Esophagus muscularis mucosa (tissue), 4 donors: ENCODE measurements at regions not wholly inside any gene's neighbourhood (a gene's known extent, or its start where the extent isn't known, plus 50 kb on each side); places are given as distances from the start of the nearest gene placed in this dataset.

Experiments
- DNase-seq: peaks from one replicate; pipeline ENCODE4 v3.0.0-alpha.2; 2017; ENCODE audit errors: extremely low spot score
- H3K27ac ChIP-seq, 4 donors: fragments of 200-600 bp; sonication (generic); replicated peaks in 1 of 4; 1 replicate in 3 of 4; 2 replicates in 1 of 4; pipeline ENCODE4 v1.5.1; 2016 to 2019; ENCODE audit warnings: mild to moderate bottlenecking in 1 of 4
- H3K27me3 ChIP-seq, 4 donors: fragments of 200-600 bp; sonication (generic); one replicate each; pipeline versions ENCODE4 v1.5.1 to v1.6.0; 2016 to 2019
- H3K36me3 ChIP-seq, 4 donors: fragments of 200-600 bp; sonication (generic); one replicate each; pipeline ENCODE4 v1.5.1; 2016 to 2019
- H3K4me1 ChIP-seq, 4 donors: fragments of 200-600 bp; sonication (generic); one replicate each; pipeline ENCODE4 v1.5.1; 2016 to 2019
- H3K4me3 ChIP-seq, 4 donors: fragments of 200-600 bp; sonication (generic); 1 replicate in 2 of 4; 2 replicates in 2 of 4; pipeline ENCODE4 v1.5.1; 2016 to 2019; ENCODE audit warnings: mild to moderate bottlenecking in 4 of 4, moderate library complexity in 1 of 4
- H3K9me3 ChIP-seq, 4 donors: fragments of 200-600 bp; sonication (generic); 1 replicate in 3 of 4; 2 replicates in 1 of 4; pipeline ENCODE4 v1.5.1; 2016 to 2019
- CTCF ChIP-seq, 3 experiments: fragments of 200-600 bp in 2 of 3; fragments of 450-650 bp in 1 of 3; sonication (generic) in 2 of 3; IDR thresholded peaks; one replicate each; pipeline ENCODE4 v1.5.1; 2017 to 2019; ENCODE audit warnings: antibody characterized with exemption in 3 of 3, mild to moderate bottlenecking in 2 of 3, moderate library complexity in 1 of 3
- EP300 ChIP-seq: sonication (generic); formaldehyde crosslinking; IDR thresholded peaks from one replicate; pipeline ENCODE4 v1.6.1; 2017; ENCODE audit warnings: antibody characterized with exemption
- POLR2A ChIP-seq: fragments of 450-650 bp; IDR thresholded peaks from one replicate; pipeline ENCODE4 v1.6.1; 2017; ENCODE audit warnings: antibody characterized with exemption, moderate library complexity, mild to moderate bottlenecking, low read depth
- POLR2AphosphoS5 ChIP-seq, 2 donors: sonication (generic); formaldehyde crosslinking; IDR thresholded peaks; one replicate each; pipeline ENCODE4 v1.6.1; 2017; ENCODE audit warnings: antibody characterized with exemption in 2 of 2
- WGBS: methylation state at CpG from one replicate; pipeline ENCODE4 v1.1.5; 2018; 5-methylcytosine and 5-hydroxymethylcytosine counted together
- intact Hi-C: fragments of 100-400 bp; cut with DNase I; formaldehyde crosslinking; loops from one replicate; pipeline ENCODE4 v1.15.1; 2023

GRCh38 chr14:104362761-104363605 lies 216.6 kb upstream of the C14orf180 start:
- Histone ChIP-seq H3K27ac (no peak overlapping the region), H3K36me3 (no peaks in the 10 kb centered on the region), H3K27me3 (peaks cover 0 to 42% (median 0%) of the 10 kb centered on the region in 4 donors), H3K4me3 (no peak overlapping the region), H3K9me3 (peaks cover 0 to 7% (median 0%) of the 10 kb centered on the region in 4 donors), H3K4me1 (no peaks in the 10 kb centered on the region)
- intact Hi-C loops = no loop called here
- no peak for DNase-seq
- no peak for TF ChIP-seq CTCF (IDR thresholded peaks at IDR 0.05)
- TF ChIP-seq POLR2AphosphoS5 (IDR thresholded peaks at IDR 0.05) = no peak
- no peak for TF ChIP-seq POLR2A
- TF ChIP-seq EP300 = no peak
- WGBS = 91% methylated on average over 15 of the region's 19 CpGs

GRCh38 chr14:104363891-104364760 lies 215.4 kb upstream of the C14orf180 start:
- H3K36me3 ChIP-seq = no peaks in the 10 kb centered on the region
- H3K4me3 ChIP-seq = no peak overlapping the region
- intact Hi-C loops = no loop called here
- no peak for DNase-seq
- H3K27ac ChIP-seq = no peak overlapping the region
- WGBS = 66% methylated on average over 18 of the region's 20 CpGs
- H3K27me3 ChIP-seq = peaks cover 0 to 54% (median 0%) of the 10 kb centered on the region in 4 donors
- TF ChIP-seq CTCF (IDR thresholded peaks at IDR 0.05) (no peak), POLR2AphosphoS5 (IDR thresholded peaks at IDR 0.05) (no peak)
- H3K4me1 ChIP-seq = no peaks in the 10 kb centered on the region
- H3K9me3 ChIP-seq = peaks cover 0 to 7% (median 0%) of the 10 kb centered on the region in 4 donors

DNA sequence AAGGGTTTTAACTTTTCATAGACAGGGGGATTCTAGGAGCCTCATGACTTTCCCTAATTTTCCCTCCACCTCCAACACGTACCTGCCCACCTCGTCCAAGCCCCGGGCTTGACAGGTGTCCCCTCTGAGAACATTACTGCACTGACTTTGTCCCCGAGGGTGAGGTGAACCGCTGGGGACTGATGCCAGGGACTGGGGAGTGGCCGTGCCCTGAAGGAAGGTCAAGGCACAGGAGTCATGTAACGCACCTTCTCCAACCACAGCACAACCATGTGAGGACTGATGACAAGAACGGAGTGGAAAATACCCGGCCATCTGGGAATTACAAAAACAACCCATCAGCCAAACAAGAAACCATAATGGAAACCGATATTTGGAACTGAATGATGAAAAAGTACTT lies 214.7 kb upstream of the C14orf180 start:
- H3K27ac ChIP-seq = no peak overlapping the region
- H3K4me3 ChIP-seq = no peak overlapping the region
- no peaks in the 10 kb centered on the region for H3K36me3 ChIP-seq
- DNase-seq = no peak
- peaks cover 0 to 61% (median 0%) of the 10 kb centered on the region in 4 donors for H3K27me3 ChIP-seq
- TF ChIP-seq POLR2A (no peak), POLR2AphosphoS5 (IDR thresholded peaks at IDR 0.05) (no peak)
- peaks cover 0 to 7% (median 0%) of the 10 kb centered on the region in 4 donors for H3K9me3 ChIP-seq
- no peaks in the 10 kb centered on the region for H3K4me1 ChIP-seq
- intact Hi-C loops = no loop called here
- 88% methylated on average over 10 of the region's 10 CpGs for WGBS

- Histone ChIP-seq H3K4me1 (no peaks in the 10 kb centered on the region), H3K27ac (no peak overlapping the region), H3K27me3 (peaks cover 0 to 64% (median 0%) of the 10 kb centered on the region in 4 donors), H3K4me3 (no peak overlapping the region), H3K9me3 (peaks cover 0 to 7% (median 0%) of the 10 kb centered on the region in 4 donors), H3K36me3 (no peaks in the 10 kb centered on the region)
- no peak for TF ChIP-seq POLR2A
- TF ChIP-seq CTCF (IDR thresholded peaks at IDR 0.05) = no peak
- no peak for TF ChIP-seq EP300
- TF ChIP-seq POLR2AphosphoS5 (IDR thresholded peaks at IDR 0.05) = no peak
- intact Hi-C loops = no loop called here
- 85% methylated on average over 10 of the region's 16 CpGs for WGBS
- no peak for DNase-seq
These were observed 212.4 kb upstream of the C14orf180 start for GRCh38 chr14:104366931-104367865.
